ENCODE measurements at regions not wholly inside any gene's neighbourhood (a gene's known extent, or its start where the extent isn't known, plus 50 kb on each side); places are given as distances from the start of the nearest gene placed in this dataset.

DNA sequence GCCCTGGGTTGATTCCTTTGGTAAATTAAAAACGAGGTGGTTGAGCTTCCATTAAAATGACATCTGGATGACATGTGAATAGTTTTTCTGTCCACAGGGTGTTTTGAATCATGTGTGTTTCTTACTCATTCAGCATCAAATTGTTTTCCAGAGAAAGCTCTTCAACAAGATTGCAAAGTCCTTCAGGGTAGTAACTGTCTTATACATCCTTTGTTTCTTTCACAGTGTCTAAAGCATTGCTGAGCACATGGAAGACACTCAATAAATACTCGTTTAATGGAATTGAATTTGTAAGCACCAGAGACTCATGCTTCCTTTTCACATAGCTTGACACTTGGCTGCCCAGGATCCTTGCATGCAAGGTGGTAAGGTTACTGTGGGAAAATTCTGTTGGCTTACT is 223.1 kb upstream of the CNTN6 start:
- Histone ChIP-seq H3K9me2 (no peaks in the 10 kb centered on the region), H2AFZ (ENCODE audit: low read depth) (no peak overlapping the region), H3K4me2 (no peak overlapping the region), H3K9ac (no peak overlapping the region), H3K36me3 (replicated peaks in 1 of 2; ENCODE audit: control insufficient read depth in 1 of 2, insufficient read depth in 2 of 2, low read length in 1 of 2) (no peaks in the 10 kb centered on the region), H3K27me3 (ENCODE audit: insufficient read depth) (no peaks in the 10 kb centered on the region), H3K79me2 (ENCODE audit: insufficient read depth) (no peaks in the 10 kb centered on the region), H3K27ac (ENCODE audit: low read depth in 2 of 2, low read length in 1 of 2) (no peak overlapping the region), H3K4me1 (ENCODE audit: control insufficient read depth in 1 of 2, insufficient read depth in 2 of 2, low read depth in 1 of 2, low read length in 1 of 2) (no peaks in the 10 kb centered on the region), H3K4me3 (ENCODE audit: low read depth in 2 of 2, low read length in 1 of 2) (no peak overlapping the region), H4K20me1 (ENCODE audit: insufficient read depth) (no peaks in the 10 kb centered on the region), H3K9me3 (no peaks in the 10 kb centered on the region), H3F3A (replicated peaks; ENCODE audit: insufficient read depth) (no peaks in the 10 kb centered on the region)
- WGBS (ENCODE audit: low lambda C conversion rate) = 5% methylated on average over 2 of the region's 2 CpGs
- TF ChIP-seq, protein P1, sequence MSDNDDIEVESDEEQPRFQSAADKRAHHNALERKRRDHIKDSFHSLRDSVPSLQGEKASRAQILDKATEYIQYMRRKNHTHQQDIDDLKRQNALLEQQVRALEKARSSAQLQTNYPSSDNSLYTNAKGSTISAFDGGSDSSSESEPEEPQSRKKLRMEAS (IDR thresholded peaks at IDR 0.05; ENCODE audit: low read depth) = no peak
- TF ChIP-seq FOXM1 (IDR thresholded peaks at IDR 0.05; ENCODE audit: low read depth) = no peak
- TF ChIP-seq, protein P2, sequence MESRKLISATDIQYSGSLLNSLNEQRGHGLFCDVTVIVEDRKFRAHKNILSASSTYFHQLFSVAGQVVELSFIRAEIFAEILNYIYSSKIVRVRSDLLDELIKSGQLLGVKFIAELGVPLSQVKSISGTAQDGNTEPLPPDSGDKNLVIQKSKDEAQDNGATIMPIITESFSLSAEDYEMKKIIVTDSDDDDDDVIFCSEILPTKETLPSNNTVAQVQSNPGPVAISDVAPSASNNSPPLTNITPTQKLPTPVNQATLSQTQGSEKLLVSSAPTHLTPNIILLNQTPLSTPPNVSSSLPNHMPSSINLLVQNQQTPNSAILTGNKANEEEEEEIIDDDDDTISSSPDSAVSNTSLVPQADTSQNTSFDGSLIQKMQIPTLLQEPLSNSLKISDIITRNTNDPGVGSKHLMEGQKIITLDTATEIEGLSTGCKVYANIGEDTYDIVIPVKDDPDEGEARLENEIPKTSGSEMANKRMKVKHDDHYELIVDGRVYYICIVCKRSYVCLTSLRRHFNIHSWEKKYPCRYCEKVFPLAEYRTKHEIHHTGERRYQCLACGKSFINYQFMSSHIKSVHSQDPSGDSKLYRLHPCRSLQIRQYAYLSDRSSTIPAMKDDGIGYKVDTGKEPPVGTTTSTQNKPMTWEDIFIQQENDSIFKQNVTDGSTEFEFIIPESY (IDR thresholded peaks at IDR 0.05; ENCODE audit: borderline replicate concordance, low read depth) = no peak
- TF ChIP-seq POLR2AphosphoS5 (IDR thresholded peaks at IDR 0.05; ENCODE audit: low read depth, low read length) = no peak
- no peak for TF ChIP-seq RAD21 (IDR thresholded peaks at IDR 0.05; ENCODE audit: low read length)
- TF ChIP-seq, protein P3, sequence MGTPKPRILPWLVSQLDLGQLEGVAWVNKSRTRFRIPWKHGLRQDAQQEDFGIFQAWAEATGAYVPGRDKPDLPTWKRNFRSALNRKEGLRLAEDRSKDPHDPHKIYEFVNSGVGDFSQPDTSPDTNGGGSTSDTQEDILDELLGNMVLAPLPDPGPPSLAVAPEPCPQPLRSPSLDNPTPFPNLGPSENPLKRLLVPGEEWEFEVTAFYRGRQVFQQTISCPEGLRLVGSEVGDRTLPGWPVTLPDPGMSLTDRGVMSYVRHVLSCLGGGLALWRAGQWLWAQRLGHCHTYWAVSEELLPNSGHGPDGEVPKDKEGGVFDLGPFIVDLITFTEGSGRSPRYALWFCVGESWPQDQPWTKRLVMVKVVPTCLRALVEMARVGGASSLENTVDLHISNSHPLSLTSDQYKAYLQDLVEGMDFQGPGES (IDR thresholded peaks at IDR 0.05; ENCODE audit: low read depth, low read length) = no peak
- no peak for TF ChIP-seq SMC3 (IDR thresholded peaks at IDR 0.05; ENCODE audit: low read depth, low read length)
- no peak for TF ChIP-seq FOSL2 (IDR thresholded peaks at IDR 0.05; ENCODE audit: borderline replicate concordance, low read depth)
- TF ChIP-seq, protein P4, sequence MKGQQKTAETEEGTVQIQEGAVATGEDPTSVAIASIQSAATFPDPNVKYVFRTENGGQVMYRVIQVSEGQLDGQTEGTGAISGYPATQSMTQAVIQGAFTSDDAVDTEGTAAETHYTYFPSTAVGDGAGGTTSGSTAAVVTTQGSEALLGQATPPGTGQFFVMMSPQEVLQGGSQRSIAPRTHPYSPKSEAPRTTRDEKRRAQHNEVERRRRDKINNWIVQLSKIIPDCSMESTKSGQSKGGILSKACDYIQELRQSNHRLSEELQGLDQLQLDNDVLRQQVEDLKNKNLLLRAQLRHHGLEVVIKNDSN (IDR thresholded peaks at IDR 0.05; ENCODE audit: borderline replicate concordance, low read depth) = no peak
- no peak for TF ChIP-seq EP300 (IDR thresholded peaks at IDR 0.05; ENCODE audit: borderline replicate concordance in 1 of 2, low read depth in 1 of 2, low read length in 1 of 2)
- no peak for TF ChIP-seq TEAD4 (IDR thresholded peaks at IDR 0.05; ENCODE audit: borderline replicate concordance, insufficient read depth)
- TF ChIP-seq NRF1 (IDR thresholded peaks at IDR 0.05; ENCODE audit: low read depth, low read length) = no peak
- no peak for TF ChIP-seq MXI1 (IDR thresholded peaks at IDR 0.05; ENCODE audit: low read depth, low read length)
- POLR2A ChIA-PET = no interaction called here
- CTCF ChIA-PET = no interaction called here
- no peak for DNase-seq

DNA sequence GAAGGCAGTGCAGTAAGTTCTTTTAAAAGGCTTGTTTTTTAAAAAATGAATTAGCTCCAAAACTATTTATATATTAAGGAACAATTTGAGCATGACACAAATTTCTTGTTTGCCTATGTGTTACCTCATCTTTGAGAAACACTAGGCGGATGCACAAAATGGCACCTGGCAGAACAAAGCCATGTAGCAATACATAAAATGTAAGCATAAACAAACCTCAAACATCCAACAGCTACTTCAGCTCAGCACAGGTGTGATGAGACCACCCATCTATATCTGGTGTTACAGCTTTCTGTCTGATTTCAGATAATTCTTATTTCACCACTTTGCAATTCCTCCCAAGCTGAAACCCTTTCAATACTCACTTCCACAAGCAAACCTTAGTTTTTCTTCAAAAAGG is 221.2 kb upstream of the CNTN6 start:
- no peak overlapping the region for H3K9ac ChIP-seq
- no peaks in the 10 kb centered on the region for H3F3A ChIP-seq (replicated peaks; ENCODE audit: insufficient read depth)
- H3K9me2 ChIP-seq = no peaks in the 10 kb centered on the region
- no peaks in the 10 kb centered on the region for H3K9me3 ChIP-seq
- 0% methylated on average over 1 of the region's 1 CpG for WGBS (ENCODE audit: low lambda C conversion rate)
- H3K79me2 ChIP-seq (ENCODE audit: insufficient read depth) = no peaks in the 10 kb centered on the region
- H3K4me3 ChIP-seq (ENCODE audit: low read depth in 2 of 2, low read length in 1 of 2) = no peak overlapping the region
- H3K27ac ChIP-seq (ENCODE audit: low read depth in 2 of 2, low read length in 1 of 2) = no peak overlapping the region
- no peaks in the 10 kb centered on the region for H4K20me1 ChIP-seq (ENCODE audit: insufficient read depth)
- no peak overlapping the region for H2AFZ ChIP-seq (ENCODE audit: low read depth)
- no peaks in the 10 kb centered on the region for H3K4me1 ChIP-seq (ENCODE audit: control insufficient read depth in 1 of 2, insufficient read depth in 2 of 2, low read depth in 1 of 2, low read length in 1 of 2)
- DNase-seq = no peak
- H3K36me3 ChIP-seq (replicated peaks in 1 of 2; ENCODE audit: control insufficient read depth in 1 of 2, insufficient read depth in 2 of 2, low read length in 1 of 2) = no peaks in the 10 kb centered on the region
- POLR2A ChIA-PET = no interaction called here
- H3K4me2 ChIP-seq = no peak overlapping the region
- CTCF ChIA-PET = no interaction called here
- H3K27me3 ChIP-seq (ENCODE audit: insufficient read depth) = no peaks in the 10 kb centered on the region
- TF ChIP-seq YY1 (IDR thresholded peaks at IDR 0.05; ENCODE audit: low read depth) (no peak), ELF1 (IDR thresholded peaks at IDR 0.05) (no peak), TEAD4 (IDR thresholded peaks at IDR 0.05; ENCODE audit: borderline replicate concordance, insufficient read depth) (no peak), TAF1 (IDR thresholded peaks at IDR 0.05; ENCODE audit: borderline replicate concordance, low read depth, low read length) (no peak), TCF12 (IDR thresholded peaks at IDR 0.05) (no peak), RXRA (IDR thresholded peaks at IDR 0.05; ENCODE audit: borderline replicate concordance, low read depth) (no peak), JUND (IDR thresholded peaks at IDR 0.05) (no peak)
- TF ChIP-seq, protein P2 (IDR thresholded peaks at IDR 0.05; ENCODE audit: borderline replicate concordance, low read depth) = no peak
- TF ChIP-seq, protein P1 (IDR thresholded peaks at IDR 0.05; ENCODE audit: low read depth) = no peak
- TF ChIP-seq, protein P5, sequence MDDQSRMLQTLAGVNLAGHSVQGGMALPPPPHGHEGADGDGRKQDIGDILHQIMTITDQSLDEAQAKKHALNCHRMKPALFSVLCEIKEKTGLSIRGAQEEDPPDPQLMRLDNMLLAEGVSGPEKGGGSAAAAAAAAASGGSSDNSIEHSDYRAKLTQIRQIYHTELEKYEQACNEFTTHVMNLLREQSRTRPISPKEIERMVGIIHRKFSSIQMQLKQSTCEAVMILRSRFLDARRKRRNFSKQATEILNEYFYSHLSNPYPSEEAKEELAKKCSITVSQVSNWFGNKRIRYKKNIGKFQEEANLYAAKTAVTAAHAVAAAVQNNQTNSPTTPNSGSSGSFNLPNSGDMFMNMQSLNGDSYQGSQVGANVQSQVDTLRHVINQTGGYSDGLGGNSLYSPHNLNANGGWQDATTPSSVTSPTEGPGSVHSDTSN (IDR thresholded peaks at IDR 0.05) = no peak
- TF ChIP-seq, protein P6, sequence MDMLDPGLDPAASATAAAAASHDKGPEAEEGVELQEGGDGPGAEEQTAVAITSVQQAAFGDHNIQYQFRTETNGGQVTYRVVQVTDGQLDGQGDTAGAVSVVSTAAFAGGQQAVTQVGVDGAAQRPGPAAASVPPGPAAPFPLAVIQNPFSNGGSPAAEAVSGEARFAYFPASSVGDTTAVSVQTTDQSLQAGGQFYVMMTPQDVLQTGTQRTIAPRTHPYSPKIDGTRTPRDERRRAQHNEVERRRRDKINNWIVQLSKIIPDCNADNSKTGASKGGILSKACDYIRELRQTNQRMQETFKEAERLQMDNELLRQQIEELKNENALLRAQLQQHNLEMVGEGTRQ (IDR thresholded peaks at IDR 0.05; ENCODE audit: borderline replicate concordance, low read depth, low read length) = no peak
